Fibroblast of lung (primary cell): ENCODE measurements at regions not wholly inside any gene's neighbourhood (a gene's known extent, or its start where the extent isn't known, plus 50 kb on each side); places are given as distances from the start of the nearest gene placed in this dataset.

Source experiments
- DNase-seq, 2 donors: peaks; one replicate each; pipeline versions ENCODE4 v3.0.0 to v3.0.0-alpha.2; 2010; ENCODE audit warnings: low read depth in 2 of 2
- H2AFZ ChIP-seq: 2 replicates; pipeline ENCODE4 v1.5.1; 2012; ENCODE audit warnings: low read length, control low read depth, inconsistent platforms
- H3K27ac ChIP-seq: 2 replicates; pipeline ENCODE4 v1.5.1; 2011; ENCODE audit warnings: low read length, control low read depth; ENCODE audit not compliant: insufficient read depth
- H3K27me3 ChIP-seq: 2 replicates; pipeline ENCODE4 v1.5.1; 2011; ENCODE audit warnings: mild to moderate bottlenecking, low read length; ENCODE audit not compliant: control insufficient read depth, insufficient read depth
- H3K36me3 ChIP-seq: 2 replicates; pipeline ENCODE4 v1.5.1; 2011; ENCODE audit warnings: low read length; ENCODE audit not compliant: control insufficient read depth, insufficient read depth
- H3K4me1 ChIP-seq: 2 replicates; pipeline ENCODE4 v1.5.1; 2011; ENCODE audit warnings: low read length; ENCODE audit not compliant: control insufficient read depth, insufficient read depth; ENCODE audit errors: extremely low read depth
- H3K4me2 ChIP-seq: 2 replicates; pipeline ENCODE4 v1.5.1; 2011; ENCODE audit warnings: low read length, control low read depth; ENCODE audit not compliant: insufficient read depth; ENCODE audit errors: extremely low read depth
- H3K4me3 ChIP-seq, 4 experiments: fragments of 200-600 bp in 1 of 4; sonication (generic) in 1 of 4; replicated peaks in 1 of 4; 2 replicates each; pipeline ENCODE4 v1.5.1; 2011 to 2016; ENCODE audit warnings: low read length in 4 of 4, low read depth in 3 of 4, mild to moderate bottlenecking in 3 of 4, control low read depth in 2 of 4, inconsistent platforms in 1 of 4, mixed read lengths in 1 of 4; ENCODE audit not compliant: insufficient read depth in 1 of 4; ENCODE audit errors: control extremely low read depth in 1 of 4
- H3K79me2 ChIP-seq: 2 replicates; pipeline ENCODE4 v1.5.1; 2012; ENCODE audit warnings: mild to moderate bottlenecking, low read length, inconsistent platforms; ENCODE audit not compliant: control insufficient read depth, insufficient read depth
- H3K9ac ChIP-seq: 2 replicates; pipeline ENCODE4 v1.5.1; 2011; ENCODE audit warnings: mild to moderate bottlenecking, low read length, control low read depth; ENCODE audit not compliant: insufficient read depth
- H3K9me3 ChIP-seq: 2 replicates; pipeline ENCODE4 v1.5.1; 2012; ENCODE audit warnings: low read depth, low read length; ENCODE audit not compliant: control insufficient read depth, insufficient read depth
- H4K20me1 ChIP-seq: 2 replicates; pipeline ENCODE4 v1.5.1; 2011; ENCODE audit warnings: low read length; ENCODE audit not compliant: control insufficient read depth, insufficient read depth; ENCODE audit errors: extremely low read depth
- EZH2 ChIP-seq: IDR thresholded peaks from 2 replicates; pipeline ENCODE4 v1.5.1; 2012; ENCODE audit warnings: low read length, control low read depth, mild to moderate bottlenecking; ENCODE audit errors: missing control alignments
- TF ChIP-seq, protein P1 (sequence below), 2 donors: IDR thresholded peaks in 1 of 2; conservative IDR thresholded peaks in 1 of 2; 1 replicate in 1 of 2; 2 replicates in 1 of 2; pipeline ENCODE4 v1.5.1; 2011 to 2012; ENCODE audit warnings: low read length in 2 of 2, control low read depth in 1 of 2, inconsistent platforms in 1 of 2, low read depth in 1 of 2, mild to moderate bottlenecking in 1 of 2

DNA sequence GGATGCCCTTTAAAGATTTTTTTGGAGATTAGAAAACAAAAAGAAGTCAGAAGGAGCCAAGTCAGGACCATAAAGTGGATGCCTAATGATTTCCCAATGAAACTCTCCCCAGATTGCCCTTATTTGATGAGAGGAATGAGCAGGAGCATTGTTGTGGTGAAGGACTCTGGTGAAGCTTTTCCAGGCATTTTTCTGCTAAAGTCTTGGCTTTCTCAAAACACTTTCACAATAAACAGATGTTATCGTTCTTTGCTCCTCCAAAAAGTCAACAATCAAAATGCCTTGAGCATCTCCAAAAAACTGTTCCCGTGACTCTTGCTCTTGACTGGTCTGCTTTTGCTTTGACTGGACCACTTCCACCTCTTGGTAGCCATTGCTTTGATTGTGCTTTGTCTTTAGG is 121.8 kb downstream of the CAAP1 start:
- DNase-seq: no peak

DNA sequence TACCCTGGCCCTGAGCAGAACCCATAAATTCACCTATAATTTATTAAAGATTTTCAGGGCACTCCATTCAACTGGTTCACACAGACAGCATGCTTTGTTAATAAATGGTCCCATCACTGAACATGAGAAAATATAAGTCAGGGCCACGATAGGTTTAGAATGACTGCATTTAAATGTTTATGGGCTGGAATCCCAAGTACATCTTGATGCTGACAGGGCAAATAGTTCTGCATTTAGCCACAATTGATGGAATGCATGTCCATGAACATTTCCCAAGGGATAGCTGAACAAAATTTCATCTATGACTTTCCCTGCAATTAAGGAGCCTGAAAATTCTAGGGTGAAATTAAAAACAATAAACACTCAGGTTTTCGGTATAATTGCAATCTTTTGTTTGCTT is 124.5 kb downstream of the CAAP1 start:
- Histone ChIP-seq H2AFZ (no peak overlapping the region), H3K36me3 (no peaks in the 10 kb centered on the region), H3K9me3 (no peaks in the 10 kb centered on the region), H3K4me3 (no peak overlapping the region), H4K20me1 (no peaks in the 10 kb centered on the region), H3K4me1 (no peaks in the 10 kb centered on the region), H3K4me2 (no peak overlapping the region), H3K27ac (no peak overlapping the region), H3K27me3 (no peaks in the 10 kb centered on the region), H3K79me2 (no peaks in the 10 kb centered on the region), H3K9ac (no peak overlapping the region)
- no peak for DNase-seq
- TF ChIP-seq, protein P1, sequence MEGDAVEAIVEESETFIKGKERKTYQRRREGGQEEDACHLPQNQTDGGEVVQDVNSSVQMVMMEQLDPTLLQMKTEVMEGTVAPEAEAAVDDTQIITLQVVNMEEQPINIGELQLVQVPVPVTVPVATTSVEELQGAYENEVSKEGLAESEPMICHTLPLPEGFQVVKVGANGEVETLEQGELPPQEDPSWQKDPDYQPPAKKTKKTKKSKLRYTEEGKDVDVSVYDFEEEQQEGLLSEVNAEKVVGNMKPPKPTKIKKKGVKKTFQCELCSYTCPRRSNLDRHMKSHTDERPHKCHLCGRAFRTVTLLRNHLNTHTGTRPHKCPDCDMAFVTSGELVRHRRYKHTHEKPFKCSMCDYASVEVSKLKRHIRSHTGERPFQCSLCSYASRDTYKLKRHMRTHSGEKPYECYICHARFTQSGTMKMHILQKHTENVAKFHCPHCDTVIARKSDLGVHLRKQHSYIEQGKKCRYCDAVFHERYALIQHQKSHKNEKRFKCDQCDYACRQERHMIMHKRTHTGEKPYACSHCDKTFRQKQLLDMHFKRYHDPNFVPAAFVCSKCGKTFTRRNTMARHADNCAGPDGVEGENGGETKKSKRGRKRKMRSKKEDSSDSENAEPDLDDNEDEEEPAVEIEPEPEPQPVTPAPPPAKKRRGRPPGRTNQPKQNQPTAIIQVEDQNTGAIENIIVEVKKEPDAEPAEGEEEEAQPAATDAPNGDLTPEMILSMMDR (conservative IDR thresholded peaks at IDR 0.05 in 1 of 2, IDR thresholded peaks at IDR 0.05 in 1 of 2; ENCODE audit: low read depth in 1 of 2, low read length in 2 of 2): no peak
- no peak for TF ChIP-seq EZH2

More for the DNA sequence above, 121.8 kb downstream of the CAAP1 start:
- no peak overlapping the region for H2AFZ ChIP-seq
- no peaks in the 10 kb centered on the region for H3K9me3 ChIP-seq
- H3K27ac ChIP-seq: no peak overlapping the region
- no peaks in the 10 kb centered on the region for H4K20me1 ChIP-seq
- H3K4me2 ChIP-seq: no peak overlapping the region
- no peaks in the 10 kb centered on the region for H3K79me2 ChIP-seq
- no peaks in the 10 kb centered on the region for H3K4me1 ChIP-seq
- no peak overlapping the region for H3K4me3 ChIP-seq
- TF ChIP-seq, protein P1 (conservative IDR thresholded peaks at IDR 0.05 in 1 of 2, IDR thresholded peaks at IDR 0.05 in 1 of 2; ENCODE audit: low read depth in 1 of 2, low read length in 2 of 2): no peak
- no peak for TF ChIP-seq EZH2
- H3K27me3 ChIP-seq: no peaks in the 10 kb centered on the region
- H3K9ac ChIP-seq: no peak overlapping the region
- H3K36me3 ChIP-seq: no peaks in the 10 kb centered on the region

DNA sequence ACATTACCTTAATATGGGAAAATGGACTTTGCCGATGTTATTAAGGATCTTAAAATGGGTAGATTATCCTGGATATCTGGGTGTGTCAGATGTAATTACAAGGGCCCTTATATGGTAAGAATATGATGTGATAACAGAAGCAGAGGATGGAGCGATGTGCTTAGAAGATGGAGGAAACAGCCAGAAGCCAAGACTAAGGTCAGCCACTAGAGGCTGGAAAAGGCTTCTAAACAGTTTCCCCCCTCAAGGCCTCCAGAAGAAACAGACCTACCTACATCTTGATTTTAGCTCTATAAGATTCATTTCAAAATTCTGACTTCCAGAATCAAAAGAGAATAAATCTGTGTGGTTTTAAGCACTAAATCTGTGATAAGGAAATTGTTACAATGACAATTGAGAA is 131.9 kb downstream of the CAAP1 start:
- no peaks in the 10 kb centered on the region for H3K79me2 ChIP-seq
- no peaks in the 10 kb centered on the region for H3K27me3 ChIP-seq
- H2AFZ ChIP-seq: no peak overlapping the region
- no peak for TF ChIP-seq EZH2
- TF ChIP-seq, protein P1 (conservative IDR thresholded peaks at IDR 0.05 in 1 of 2, IDR thresholded peaks at IDR 0.05 in 1 of 2; ENCODE audit: low read depth in 1 of 2, low read length in 2 of 2): no peak
- no peaks in the 10 kb centered on the region for H3K36me3 ChIP-seq
- no peak overlapping the region for H3K9ac ChIP-seq
- no peak for DNase-seq
- H3K4me3 ChIP-seq: no peak overlapping the region
- H3K27ac ChIP-seq: no peak overlapping the region
- H3K4me2 ChIP-seq: no peak overlapping the region
- no peaks in the 10 kb centered on the region for H3K9me3 ChIP-seq
- H4K20me1 ChIP-seq: no peaks in the 10 kb centered on the region
- H3K4me1 ChIP-seq: no peaks in the 10 kb centered on the region
